GM21619 (cell line): ENCODE measurements at regions not wholly inside any gene's neighbourhood (a gene's known extent, or its start where the extent isn't known, plus 50 kb on each side); places are given as distances from the start of the nearest gene placed in this dataset.
A peak's percentile ranks its signal among the peaks of the same experiment; 100 is the strongest.
"Not testable (repeated sequence)": the region's sequence is repeated elsewhere in the genome, so short reads cannot be mapped to it uniquely, and the experiment has no call there.

Experiments
- ATAC-seq: cut with Tn5 transposase; IDR thresholded peaks from one replicate; pipeline ENCODE4 v1.9.1; 2021; ENCODE audit not compliant: unreplicated experiment

DNA sequence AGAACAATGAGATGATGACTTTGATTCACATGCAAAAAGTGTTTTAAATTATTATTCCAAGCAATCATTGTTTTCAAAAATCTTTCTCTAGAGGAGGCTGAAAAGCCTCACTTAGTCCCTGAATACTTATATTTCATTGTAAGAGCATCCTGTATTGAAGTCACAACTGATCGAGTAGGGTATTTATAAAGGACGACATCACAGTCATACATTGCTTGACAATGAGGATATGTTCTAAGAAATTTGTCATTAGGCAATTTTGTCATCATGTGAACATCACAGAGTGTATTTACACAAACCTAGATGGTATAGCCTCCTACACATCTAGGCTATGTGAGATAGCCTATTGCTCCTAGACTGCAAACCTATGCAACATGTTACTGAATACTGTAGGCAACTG lies 510.4 kb upstream of the RGMB start:
- no peak for ATAC-seq

- ATAC-seq, result no peak
Measured at GRCh38 chr5:98268162-98268860, 505.2 kb upstream of the RGMB start.

DNA sequence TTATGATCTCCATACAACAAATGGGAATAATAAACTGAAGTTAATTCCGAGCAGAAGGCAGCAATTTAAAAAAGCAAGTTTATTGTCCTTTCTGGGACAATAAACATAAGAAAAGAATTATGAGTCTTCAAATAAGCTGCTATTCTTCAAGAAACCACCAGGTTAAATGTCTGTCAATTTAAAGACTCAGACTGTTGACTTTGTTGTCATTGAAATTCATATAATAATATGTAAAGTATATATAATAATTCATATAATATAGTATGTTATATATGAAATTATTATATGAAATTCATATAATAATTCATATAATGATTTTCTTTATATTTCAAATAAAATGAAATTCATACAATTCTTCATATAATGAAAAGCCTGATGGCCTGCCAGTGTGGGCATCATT lies 497.5 kb upstream of the RGMB start:
- ATAC-seq, result no peak

GRCh38 chr5:98282521-98282920 lies 490.9 kb upstream of the RGMB start:
- ATAC-seq, result no peak

- no peak for ATAC-seq
Measured at GRCh38 chr5:98292496-98292895, 481.0 kb upstream of the RGMB start.

DNA sequence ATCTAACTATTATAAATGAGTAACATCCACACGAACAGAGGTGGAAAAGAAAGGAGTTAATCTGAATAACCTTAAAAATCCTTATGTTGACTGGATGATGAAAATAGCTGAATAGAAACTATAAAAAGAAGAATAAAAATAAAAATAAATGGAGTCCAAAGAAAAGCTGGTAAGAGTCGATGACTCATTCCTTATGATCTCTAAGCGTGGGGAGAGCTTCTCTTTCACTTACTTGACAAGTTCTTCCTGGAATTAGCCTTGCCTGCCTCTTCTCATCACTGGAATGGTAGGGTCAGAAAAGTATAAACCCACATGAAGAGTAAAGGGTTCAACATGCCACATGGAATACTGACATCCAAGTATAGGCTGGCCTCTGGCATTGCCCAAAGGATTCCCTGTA lies 477.0 kb upstream of the RGMB start:
- ATAC-seq, result no peak

DNA sequence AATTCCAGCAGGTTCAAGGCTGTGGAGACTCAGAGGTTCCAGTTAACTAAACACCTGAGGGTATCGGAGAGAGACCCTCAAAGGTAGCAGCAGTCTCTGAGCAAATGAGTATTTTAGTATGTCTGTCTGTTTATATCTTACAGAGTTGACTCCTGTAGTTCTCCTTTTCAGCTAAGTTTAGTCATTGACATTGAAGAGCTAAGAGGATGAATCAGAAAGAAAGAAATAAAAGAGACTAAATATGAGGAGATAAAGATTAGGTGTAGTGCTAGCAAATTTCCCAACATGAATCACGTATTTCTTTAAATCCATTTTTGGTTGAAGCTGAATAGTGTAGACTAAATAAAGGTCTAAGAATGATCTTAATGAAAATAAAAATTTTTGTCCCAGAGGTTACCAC lies 474.0 kb upstream of the RGMB start:
- ATAC-seq, result no peak

- no peak for ATAC-seq
Measured at GRCh38 chr5:98301547-98301946, 471.9 kb upstream of the RGMB start.

DNA sequence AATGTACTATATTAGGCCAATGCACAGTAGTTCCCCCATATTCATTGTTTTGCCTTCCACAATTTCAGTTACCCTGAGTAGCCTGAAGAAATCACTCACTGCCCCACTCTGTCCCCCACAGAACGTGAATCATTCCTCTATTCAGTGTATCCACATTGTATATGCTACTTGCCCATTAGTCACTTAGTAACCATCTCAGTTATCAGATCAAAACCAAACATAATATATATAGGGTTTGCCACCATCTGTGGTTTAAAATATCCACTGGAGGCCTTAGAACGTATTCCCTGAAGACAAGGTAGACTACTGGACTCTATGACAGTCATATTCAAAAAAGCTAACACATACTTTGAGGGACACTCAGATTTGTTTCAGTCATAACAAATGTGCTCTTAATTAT lies 465.7 kb upstream of the RGMB start:
- ATAC-seq, result no peak

DNA sequence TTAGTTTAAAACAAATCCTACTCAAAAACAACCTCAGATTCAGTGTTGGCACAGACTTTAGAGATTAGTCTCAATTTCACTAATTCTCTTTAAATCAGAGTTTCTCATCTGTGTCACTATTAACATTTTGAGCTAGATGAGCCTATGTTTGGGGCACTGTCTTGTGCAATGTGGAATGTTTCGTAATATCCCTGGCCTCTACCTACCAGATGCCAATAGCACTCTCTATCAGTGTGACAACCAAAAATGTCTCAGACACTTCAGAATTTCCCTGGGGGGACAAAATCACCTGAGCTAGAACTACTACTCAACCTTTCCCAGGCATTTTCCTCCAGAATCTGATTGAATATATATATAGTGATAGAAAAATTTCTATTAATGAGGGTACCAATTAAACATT lies 465.2 kb upstream of the RGMB start:
- no peak for ATAC-seq

DNA sequence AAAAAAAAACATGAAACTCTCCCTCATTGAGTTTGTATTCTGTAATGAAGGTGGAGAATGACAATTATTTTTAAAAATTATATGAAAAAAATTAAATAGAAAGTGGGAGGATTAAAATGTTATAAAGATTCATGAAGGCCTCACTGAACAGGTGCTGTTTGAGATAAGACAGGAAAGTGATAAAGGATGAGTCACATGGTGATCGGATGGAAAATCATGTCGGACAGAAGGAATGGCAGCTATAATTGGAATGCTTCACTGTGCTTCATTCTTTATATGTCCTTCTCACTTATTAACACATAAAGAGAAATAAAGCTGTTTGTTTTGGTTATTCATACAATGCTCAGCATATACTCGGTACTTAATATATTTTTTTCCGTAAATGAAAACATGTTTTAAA lies 464.5 kb upstream of the RGMB start:
- ATAC-seq, result no peak

DNA sequence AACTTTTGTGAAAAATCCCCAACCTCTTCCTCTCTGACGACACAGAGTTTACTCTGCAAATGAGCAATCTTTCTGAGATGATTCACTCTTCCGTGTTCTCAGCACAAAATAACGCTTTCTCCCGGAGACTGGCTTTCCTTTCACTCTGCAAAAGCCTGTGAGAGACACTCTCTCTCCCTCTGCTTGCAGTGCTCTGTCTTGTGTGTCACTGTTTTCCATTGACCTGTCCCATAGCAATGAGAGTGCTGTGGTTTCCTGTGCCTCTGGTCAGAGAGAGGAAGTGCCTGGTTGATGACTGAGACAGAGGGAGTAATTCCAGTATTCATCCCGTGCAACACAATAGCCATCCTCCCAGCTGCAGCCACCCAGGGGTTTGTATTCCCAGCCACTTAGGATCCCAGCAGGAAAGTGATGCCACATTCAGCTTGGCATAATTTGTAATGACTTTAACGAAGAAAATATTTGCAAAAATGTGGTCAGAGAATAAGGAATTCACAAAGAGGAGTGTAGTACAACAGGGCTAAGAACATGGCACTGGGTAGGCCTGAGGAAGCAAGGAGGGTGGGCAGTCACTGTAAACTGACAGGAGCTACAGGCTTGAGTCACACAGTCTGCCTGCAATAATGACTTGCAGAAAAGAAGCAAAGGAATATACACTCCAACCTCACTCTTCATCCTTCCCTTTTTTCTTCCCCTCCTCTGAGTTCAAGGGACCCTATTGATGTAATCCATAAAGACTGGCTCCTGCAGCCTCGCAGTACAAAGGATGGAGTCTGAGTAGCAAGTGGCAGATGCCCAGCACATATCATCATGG lies 463.5 kb upstream of the RGMB start:
- peak; percentile 81 for ATAC-seq

- no peak for ATAC-seq
Measured at GRCh38 chr5:98314292-98314691, 459.2 kb upstream of the RGMB start.

DNA sequence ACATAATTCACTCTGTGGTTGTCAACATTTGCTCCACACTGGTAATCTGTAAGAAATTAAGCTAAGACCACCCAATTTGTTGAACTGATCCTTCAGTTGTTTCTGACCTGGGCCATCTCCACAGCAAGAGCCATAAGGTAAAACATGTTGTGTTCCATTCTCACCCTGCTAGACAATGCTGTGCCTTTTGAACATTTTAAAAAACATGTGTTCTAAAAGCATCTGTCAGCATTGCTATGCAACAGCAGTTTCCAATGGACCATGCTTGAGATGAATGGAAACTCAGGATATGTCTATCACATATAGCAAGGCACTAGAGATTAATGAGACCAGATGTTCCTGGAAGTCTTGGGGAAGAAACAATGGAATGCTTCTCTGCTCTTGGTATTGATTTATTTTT lies 455.1 kb upstream of the RGMB start:
- ATAC-seq, result no peak

DNA sequence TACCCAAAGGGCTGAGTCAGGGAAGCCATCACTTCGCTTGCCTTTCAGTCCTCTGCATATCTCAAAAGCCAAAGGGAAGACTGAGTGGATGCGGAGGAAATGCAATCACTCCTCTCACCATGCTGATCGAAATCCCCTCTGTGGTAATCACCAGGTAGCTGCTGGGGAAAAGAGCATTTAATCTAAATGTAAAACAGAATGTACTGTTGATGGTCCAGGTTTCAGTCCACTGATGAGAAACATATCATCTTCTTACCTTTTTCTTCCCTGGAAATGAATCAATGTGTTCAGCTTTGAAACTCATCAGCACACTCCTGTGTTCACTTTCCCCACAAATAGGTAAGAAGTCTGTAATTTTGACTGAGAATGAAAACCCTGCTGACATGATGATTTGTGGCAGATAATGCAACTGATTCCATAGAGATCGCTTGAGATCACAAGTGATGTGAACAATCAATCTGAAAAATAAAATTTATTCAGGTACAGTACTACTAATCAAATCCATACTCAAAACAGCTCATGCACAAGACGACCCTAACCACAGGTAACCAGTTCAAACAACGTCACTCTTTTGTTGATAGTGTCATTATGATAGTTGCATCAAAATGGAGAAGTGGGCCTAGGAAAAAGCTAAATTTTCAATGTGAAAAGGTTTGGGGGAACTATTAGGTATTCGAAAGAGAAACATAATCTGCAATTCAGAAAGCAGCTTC lies 454.0 kb upstream of the RGMB start:
- no peak for ATAC-seq

GRCh38 chr5:98320343-98320742 lies 453.1 kb upstream of the RGMB start:
- ATAC-seq, result no peak

GRCh38 chr5:98321361-98321760 lies 452.1 kb upstream of the RGMB start:
- no peak for ATAC-seq

GRCh38 chr5:98325187-98325586 lies 448.3 kb upstream of the RGMB start:
- not testable (repeated sequence) for ATAC-seq

GRCh38 chr5:98328015-98328414 lies 445.4 kb upstream of the RGMB start:
- ATAC-seq, result no peak

- ATAC-seq, result no peak
Measured at GRCh38 chr5:98330871-98331270, 442.6 kb upstream of the RGMB start.

- no peak for ATAC-seq
Measured at GRCh38 chr5:98333921-98334320, 439.5 kb upstream of the RGMB start.

DNA sequence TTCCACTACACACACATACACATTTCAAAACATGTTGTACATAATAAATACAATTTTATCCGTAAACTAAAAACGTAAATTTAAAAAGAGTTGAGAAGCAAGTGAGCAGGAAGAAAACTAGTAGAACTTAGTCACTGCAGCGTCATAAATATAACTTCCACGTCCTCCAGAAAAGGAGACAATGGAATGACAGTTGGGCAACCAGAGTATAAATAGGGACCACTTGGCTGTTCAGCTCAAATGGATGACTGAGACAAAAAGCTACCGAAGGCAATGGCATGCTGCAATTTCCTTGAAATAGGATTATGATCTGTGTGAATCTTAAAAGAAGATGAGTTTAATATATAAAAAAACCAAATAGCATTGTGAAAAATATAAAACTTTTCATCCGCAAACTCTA lies 438.5 kb upstream of the RGMB start:
- no peak for ATAC-seq
